COR-L47 (cell line): ENCODE measurements at regions not wholly inside any gene's neighbourhood (a gene's known extent, or its start where the extent isn't known, plus 50 kb on each side); places are given as distances from the start of the nearest gene placed in this dataset.

Experiments used
- DNase-seq: peaks from one replicate; lab custom pipeline; 2025; lab: John Stamatoyannopoulos, UW

DNA sequence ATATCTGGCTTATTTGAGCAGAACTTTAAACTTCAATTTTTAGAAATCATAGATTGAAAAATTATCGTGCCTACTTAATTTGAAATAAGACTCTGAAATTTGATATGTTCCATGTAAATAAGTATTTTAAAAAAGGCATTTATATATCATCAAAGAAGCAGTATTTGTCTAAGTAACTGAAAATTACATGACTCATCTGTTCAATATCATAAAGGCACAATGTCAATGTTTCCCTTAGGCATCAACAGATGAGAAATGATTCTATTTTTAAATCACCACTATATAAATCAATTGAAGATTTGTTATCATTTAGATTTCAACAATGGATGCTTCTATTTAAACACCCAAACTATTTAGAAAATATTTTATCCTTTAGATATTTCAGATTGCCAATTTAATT is 142.9 kb upstream of the POU5F2 start:
- DNase-seq, result no peak

DNA sequence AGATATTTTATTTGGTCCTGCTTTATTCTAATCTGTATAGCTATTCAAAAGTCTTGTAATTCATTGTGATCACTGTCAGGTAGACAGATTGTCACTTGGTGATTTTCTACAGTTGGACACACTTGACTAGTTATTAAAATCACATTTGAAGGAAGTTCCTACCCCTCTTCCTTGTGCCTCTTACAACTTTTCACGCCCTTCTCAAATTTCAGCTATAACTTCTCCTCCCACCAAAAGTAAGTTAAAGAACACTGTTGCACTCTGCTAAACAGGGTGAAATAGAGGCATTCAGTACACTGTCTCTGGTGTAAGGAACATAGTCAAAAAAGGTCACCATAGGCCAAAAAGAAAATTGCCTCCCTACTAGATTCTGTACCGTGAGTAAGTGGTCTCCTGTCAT is 142.1 kb upstream of the POU5F2 start:
- DNase-seq, result no peak

DNA sequence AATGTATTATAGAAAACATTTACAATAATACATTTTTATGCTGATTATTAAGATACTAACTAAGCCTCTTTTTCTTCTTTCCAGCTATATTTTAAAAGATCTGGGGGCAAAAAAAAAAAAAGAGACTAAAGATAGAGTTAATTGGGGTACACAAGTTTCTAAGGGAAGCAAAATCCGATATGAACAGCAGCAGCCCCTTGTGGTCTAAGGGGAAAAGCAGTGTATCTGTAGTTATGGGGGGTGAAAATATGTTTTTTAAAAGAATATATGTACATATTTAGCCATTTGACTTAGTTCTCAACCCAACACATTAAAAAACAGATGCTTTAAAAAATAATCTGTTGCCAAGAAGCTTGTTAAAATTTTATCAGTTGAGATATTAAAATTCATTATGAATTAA is 134.3 kb upstream of the POU5F2 start:
- no peak for DNase-seq

DNA sequence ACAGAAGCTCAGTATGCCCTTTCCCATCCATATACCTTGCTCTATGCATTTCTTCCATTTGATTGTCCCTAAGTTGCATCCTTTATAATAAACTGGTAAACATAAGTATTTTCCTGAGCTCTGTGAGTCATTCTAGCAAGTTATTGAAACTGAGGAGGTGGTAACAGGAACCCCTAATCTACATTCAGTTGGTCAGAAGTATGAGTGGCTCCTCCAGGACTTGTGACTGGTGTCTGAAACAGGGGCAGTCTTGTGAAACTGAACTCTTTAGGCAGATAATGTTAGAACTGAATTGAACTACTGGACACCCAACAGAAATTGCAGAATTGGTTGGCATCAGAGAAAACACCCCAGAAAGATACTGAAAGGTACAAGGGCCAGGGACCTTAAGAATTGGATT is 133.1 kb upstream of the POU5F2 start:
- no peak for DNase-seq

DNA sequence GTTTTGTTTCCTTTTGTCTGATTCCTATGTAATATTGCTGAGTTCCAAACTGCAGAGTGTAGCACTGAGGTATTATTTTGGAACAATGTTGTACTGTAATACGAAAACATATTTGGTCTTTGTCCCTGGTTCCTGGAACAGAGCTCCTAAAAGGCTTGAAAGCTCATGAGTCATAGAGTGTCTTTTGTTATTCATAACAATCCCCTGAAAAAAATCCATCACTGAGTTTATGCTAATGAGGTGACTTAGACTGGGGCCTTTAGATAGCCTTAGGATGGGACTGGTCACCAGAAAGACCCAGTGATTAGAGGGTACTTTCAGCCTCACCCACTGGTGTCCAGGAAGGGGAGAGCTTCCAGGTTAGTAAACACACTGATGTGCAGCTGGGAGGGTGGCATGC is 132.7 kb upstream of the POU5F2 start:
- peak; percentile 24 for DNase-seq

DNA sequence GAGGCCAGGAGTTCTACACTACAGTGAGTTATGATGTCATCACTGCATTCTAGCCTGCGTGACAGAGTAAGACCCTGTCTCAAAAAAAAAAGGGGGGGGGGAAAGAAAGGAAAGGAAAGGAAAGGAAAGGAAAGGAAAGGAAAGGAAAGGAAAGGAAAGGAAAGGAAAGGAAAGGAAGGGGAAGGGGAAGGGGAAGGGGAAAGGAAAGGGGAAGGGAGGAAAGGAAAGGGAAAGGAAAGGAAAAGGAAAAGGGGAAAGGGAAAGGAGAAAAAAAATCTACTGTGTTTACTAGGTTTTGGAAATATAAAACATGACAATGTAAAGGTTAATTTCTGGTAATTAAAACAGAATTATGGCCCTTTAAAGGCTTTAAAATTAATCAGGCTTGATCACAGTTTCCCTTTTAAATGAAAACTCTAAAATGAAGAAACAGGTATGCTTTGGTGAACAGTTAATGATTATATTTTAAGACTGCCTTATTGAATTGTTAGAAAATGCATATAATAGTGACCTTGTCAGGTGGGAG is 131.9 kb upstream of the POU5F2 start:
- DNase-seq, result no peak

DNA sequence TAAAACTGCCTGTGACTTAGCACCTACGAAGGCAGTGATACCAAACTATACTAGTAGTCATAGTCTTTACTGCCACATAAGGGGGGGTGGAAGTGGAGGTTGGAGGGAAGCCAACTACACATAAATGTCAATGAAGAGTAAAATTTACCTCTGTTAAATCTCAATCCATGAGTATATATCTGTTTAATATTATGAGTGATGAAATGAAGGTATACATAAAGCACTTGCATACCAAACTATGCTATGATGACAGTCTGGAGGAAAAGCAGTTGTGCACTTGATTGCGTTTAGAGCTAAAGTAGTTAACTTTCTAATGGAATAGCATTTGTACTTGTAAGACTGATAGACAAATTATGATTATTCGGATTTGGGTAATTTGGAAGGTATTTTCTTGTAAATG is 129.2 kb upstream of the POU5F2 start:
- DNase-seq, result no peak

DNA sequence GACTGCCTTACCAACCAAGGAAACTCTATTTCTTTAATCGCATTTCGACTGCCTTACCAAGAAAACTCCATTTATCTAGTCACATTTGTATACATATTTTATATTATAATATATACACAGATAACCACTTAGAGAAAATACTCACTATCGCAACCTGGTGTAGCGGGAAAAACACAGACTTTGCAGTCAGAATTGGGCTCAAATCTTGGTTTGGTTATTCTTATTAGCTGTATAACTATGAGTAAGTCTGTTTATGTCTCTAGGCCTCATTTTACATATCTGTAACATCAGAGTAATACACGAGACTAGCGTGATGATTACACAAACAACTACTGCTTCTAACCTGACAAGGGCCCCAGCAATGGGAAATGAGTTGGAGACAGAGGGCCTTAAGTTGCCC is 127.5 kb upstream of the POU5F2 start:
- DNase-seq, result no peak

DNA sequence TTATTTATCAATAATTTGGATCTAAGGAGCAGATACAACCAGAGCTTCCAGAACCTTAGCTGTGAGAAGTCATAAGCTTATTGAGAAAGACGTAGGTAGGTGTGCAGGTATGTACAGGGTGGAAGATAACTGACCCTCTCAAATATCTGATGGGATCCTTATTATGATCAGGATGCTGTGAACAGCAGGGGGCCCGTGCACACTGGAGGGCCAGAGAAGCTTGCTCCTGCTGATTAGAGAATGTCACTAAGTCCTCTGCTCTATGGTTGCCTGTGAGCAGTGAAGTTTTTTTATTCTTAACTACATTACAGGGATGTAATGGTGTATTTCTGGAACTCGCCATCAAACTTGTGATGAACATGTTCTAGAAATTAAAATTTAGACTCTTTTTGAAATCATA is 108.9 kb upstream of the POU5F2 start:
- DNase-seq, result peak; percentile 4

DNA sequence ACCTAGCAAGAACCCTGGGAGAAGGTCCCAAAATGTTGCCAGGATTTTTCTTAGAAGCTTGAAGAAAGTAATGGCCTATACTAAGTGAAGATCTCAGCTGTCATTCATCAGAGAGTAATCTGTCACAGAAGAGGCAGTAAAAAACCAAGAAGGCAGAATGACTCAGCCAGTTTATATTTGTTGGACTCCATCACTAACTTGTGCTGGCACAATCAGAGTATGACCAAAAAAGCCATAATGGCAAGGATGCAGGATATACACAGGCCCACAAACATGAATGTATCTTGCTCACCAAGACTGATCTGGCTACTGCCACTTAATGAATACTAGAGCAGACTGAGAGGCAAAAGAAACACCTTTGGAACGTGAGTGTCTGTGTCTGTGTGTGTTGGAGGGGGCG is 104.0 kb upstream of the POU5F2 start:
- DNase-seq, result no peak

DNA sequence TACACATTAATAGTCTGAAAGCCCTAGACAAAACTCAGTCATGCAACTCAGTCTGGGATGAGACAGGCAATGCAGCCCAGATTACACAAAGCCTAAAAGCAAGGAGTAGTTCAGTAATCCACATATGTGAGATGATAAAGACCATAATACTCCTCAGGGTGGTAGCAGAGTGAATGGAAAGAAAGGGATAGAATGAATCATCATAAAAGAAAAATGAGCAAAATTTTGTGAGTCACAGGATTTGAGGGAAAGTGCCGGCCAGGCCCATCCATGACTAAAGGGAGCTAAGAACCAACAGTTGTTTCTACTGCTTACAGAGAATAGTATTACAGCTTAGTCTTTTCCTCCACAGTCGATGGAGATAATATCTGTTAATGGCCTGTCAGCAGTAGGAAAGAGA is 90.0 kb upstream of the POU5F2 start:
- DNase-seq, result no peak

DNA sequence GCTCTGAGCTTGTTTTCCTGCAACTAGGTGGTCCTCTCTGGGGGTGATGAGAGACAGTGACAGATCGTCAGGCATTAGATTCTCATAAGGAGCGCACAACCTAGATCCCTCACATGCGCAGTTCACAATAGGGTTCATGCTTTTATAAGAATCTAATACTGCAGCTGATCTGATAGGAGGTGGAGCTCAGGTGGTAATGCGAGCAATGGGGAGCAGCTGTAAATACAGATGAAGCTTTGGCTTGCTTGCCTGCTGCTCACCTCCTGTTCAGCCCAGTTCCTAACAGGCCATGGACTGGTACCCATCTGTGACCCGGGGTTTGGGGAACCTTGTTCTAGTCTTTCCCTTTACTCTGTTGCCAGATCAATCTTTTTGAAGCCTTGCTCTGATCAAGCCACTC is 89.5 kb upstream of the POU5F2 start:
- no peak for DNase-seq

DNA sequence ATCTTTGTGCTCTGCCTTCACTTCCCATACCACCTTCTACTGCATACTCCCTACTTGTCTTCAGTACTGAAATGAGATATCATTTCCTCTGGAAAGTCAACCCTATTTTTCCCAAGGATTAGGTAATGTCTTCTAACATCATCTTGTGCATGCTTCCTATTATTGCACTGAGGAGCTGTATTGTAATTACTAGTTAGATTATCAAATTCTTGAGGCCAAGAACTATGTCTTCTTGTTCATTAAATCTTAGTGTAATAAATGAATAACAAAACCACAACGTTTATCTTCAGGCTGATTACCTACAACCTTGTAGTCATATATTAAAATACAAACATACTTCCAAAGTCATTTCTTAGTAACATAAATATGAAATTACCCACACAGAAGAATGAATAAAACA is 87.9 kb upstream of the POU5F2 start:
- DNase-seq, result no peak

DNA sequence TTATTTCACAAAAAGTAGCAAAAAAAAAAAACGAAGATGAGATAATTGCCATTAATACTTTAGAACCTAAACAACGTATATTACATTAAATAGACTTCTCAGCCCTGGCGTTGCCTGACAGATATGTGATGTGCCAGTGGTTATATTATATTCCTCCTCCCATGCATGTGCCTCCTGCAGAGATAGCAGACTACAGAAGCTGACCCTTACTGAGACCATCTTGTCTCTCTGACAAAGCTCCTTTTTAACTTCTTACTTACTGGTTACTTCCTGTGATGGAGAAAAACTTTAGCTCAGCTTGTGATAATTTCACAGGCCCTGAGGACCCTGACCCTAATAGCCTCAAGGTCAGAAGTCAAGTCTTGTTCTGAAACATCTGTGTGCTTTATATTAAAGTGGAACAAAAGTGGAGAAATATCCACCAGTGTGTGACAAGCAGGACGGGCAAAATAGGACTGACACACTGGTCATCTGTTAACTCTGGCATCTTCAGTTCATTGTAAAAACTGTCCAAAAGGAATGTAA is 80.6 kb upstream of the POU5F2 start:
- DNase-seq, result no peak

DNA sequence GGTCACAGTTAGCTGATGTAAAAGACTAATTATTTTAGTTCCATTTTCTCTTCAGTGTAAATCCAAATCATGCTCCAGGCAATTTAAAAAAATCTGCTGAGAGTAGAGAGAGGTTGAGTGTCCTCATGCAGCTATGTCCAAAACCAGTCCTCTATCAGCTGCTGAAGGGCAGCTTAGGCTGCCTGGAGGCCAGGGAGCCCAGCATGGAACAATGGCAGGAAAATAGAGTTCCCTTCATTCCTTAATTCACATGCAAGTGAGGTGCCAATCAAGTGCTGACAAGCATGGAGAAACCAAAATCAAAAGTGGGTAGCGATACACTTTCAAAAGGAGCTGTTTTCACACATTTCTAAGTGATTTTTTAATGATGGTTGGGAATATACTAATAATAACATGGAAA is 78.3 kb upstream of the POU5F2 start:
- DNase-seq, result no peak

DNA sequence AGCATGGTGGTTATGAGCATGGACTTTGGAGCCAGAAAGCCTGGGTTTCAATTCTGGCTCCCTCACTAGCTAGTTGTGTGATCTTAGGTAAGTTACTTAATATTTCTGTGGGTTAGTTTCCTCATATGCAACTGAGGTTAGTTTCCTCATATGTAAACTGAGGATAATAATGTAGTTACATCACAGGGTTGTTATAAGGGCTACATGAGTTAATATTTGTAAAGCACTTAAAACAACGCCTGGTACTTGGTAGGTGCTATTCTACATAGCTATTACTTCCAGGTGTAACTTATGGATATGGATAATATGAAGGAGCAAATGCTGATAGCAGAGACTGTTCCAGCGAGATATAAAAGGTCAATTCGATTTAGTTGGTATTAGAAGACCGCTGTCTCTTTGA is 69.4 kb upstream of the POU5F2 start:
- no peak for DNase-seq

DNA sequence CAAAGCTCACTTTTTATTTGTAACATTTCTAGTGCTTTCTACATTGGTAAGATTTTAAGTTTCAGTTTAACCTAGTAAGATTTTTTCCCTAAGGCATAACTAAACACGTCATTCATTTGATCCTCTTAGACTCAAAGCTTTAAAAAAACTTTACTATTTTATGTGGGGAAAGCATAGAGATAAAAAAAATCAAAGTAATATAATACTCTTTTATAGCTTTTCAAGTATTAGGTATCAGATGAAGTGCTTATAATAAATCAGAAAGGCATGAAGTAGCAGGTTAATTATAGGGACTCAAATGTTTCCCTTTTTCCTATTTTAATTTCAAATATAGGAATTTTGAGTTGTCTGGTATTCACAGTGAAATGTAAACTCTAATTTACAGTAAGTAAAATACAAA is 68.0 kb upstream of the POU5F2 start:
- DNase-seq, result no peak

DNA sequence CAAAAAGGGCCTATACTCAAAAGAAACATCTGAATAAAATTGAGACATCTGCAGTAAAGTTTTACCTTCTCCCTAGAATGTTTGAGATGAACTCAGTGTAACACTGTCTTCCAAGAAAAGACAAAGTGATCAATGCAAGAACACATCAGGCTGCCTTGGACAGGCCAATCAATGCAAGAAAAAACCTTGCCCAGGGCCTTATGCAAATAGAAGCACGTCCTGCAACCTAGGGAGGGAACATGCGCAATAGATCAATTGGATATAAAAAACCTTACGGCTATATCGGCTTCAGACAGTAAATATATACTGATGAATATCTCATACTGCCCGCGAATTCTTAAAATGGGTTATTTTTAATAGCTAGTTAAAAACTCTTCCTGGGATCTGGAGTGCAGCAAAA is 66.4 kb upstream of the POU5F2 start:
- DNase-seq, result no peak

DNA sequence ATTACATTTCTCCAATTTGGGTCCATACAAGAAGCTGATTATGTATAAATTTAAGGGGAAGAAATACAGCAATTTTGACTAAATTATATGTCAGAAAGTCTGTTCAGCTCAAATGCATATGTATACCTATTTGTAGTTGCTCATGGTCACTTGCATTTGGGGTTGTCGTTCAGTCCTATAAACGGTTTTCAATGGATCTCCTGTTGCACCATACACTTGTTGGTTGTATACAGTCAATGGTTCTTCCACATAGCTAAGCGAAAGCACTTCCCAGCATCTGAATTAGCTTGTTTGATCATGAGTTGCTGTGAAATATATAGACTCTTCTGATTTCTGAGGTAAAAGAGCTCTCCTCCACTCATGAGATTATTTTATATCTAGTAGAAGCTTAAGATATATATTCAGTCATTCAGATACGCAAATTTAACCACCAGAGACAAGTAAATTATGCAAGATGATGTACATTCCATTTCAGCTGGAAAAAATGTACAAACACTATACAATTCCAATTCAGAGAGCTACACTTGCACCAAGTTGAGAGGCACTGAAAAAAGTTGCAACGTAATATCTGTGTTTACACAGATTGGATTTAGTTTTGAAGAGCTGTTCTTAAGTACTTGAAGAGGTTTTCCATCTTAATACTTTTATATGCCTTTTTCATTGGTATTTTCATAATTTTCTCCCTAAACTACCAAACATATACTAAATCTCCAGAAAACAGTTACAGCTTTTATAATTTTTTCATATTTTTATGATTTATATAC is 64.4 kb upstream of the POU5F2 start:
- no peak for DNase-seq

DNA sequence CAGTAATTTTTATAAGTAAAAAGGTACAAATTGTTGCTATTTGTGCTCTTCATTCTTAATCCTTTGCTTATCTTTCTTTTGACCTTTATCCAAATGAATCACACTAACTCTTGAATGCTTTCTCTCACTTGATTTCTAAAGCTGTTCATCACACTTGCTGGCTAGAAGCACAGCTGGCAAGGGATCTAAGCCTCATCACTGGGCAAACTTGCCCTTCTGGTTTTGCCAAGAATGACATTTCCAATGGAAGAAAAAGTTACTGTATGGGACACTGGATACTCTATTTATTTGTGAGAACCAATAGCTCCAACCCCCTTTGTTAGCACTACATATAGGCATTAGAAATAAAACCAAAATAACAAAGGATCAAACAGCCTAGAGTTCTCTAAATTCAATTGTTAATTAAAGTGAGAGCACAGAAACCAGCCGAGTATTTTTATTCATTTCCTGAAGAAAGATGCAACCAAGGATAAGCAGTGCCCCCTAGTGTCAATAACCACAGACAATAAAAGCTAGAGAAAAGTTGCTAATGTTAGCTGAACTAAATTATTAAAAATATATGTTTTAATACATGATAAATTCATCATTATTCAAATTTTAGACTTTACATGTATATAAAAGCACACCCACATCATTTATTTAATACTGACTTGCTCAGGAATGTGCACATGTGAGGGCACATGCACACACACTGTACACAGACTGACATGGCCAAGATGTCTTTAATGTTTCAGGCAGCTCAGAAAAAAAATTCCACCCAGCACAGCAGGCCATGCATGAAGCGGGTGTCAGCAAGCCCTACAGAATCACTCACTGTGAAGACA is 59.8 kb upstream of the POU5F2 start:
- DNase-seq, result peak; percentile 65

DNA sequence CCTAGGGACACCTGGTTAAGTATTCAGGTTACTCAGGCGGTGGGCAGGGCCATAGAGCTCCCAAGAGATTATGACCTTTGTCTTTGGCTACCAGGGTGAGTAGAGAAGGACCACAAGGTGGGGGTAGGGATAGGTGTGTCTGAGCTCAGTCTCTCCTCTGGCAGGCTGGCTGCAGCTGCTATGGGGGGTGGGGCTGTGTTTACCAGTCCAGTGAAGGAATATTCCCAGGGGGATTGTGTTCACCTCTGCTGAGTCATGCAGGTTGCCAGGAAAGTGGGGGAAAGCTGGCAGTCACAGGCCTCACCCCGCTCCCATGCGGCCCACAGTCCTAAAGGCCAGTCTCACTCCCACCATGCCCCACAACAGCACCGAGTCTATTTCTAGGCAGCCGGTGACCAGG is 53.6 kb upstream of the POU5F2 start:
- DNase-seq, result peak; percentile 16

DNA sequence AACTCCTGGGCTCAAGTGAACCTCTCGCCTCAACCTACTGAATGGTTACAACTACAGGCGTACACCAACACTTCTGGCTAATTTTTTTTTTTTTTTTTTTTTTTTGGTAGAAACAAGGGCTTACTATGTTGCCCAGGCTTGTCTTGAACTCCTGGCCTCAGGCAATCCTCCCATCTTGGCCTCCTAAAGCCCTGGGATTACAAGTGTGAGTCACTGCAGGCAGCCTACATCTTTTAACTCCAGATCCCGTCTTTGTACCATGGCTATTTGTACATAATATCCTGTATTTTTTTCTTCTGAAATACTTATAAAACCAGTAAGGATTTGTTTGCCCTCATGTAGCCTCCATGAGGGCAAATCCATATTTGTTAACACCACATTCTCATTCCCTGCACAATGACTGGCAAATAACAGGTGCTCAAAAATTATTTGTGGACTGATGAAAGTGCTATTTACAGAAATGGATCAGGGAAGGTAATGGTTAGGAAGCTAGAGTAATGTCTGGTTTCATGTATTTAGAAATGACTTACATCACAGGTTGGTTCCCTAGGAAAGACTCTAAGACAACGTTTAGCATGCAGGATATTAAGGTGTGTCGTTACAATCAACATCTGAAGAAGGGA is 51.9 kb upstream of the POU5F2 start:
- DNase-seq, result no peak

DNA sequence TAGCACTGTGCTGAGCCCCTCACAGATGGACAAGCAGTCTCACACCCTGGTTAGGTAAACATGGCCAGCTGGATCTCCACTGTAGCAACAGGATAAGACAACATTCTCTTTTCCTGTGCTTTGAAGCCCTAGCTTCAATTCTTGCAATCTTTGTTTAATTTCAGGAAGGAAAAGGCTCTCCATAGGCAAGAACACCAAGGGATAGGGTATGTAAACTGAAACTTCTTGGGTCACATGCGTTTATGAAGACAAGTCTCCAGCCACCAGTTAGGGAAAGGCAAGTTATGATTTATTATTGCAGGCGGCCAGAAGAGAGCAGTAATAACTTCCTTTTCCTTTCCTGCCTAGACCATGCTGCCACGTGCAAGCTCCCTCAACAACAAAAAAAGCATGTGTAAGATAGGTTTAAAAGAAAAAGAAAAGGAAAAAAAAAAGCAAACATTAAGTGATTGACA is 50.1 kb upstream of the POU5F2 start:
- DNase-seq, result peak; percentile 85
